CD4-positive, alpha-beta T cell (primary cell): ENCODE measurements at regions not wholly inside any gene's neighbourhood (a gene's known extent, or its start where the extent isn't known, plus 50 kb on each side); places are given as distances from the start of the nearest gene placed in this dataset.

Experiments used
- ATAC-seq: fragments of 200-7000 bp; cut with Tn5 transposase; one replicate; pipeline ENCODE4 v1.10.0; 2022; ENCODE audit warnings: mild to moderate bottlenecking; ENCODE audit not compliant: poor library complexity
- CTCF ChIA-PET: fragments of 350-600 bp; sonication (Branson Sonifier 250); formaldehyde crosslinking; loops from one replicate; lab custom pipeline; 2021; ENCODE audit warnings: antibody characterized with exemption, inconsistent platforms; lab: Charles Lee
- POLR2A ChIA-PET: fragments of 350-600 bp; sonication (Branson Sonifier 250); formaldehyde crosslinking; loops from one replicate; lab custom pipeline; 2021; ENCODE audit warnings: antibody characterized with exemption, inconsistent platforms; lab: Charles Lee
- DNase-seq, 14 experiments: peaks; one replicate each; pipeline ENCODE4 v3.0.0-alpha.2; 2013 to 2020; ENCODE audit warnings: mixed read lengths in 2 of 14
- H3K27ac ChIP-seq, 2 donors: one replicate each; pipeline versions ENCODE4 v1.5.1 to v1.7.0; 2013; ENCODE audit warnings: low read length in 2 of 2, low read depth in 1 of 2, mild to moderate bottlenecking in 1 of 2
- H3K27me3 ChIP-seq, 2 experiments: 1 replicate in 1 of 2; 2 replicates in 1 of 2; pipeline versions ENCODE4 v1.6.1 to v1.7.0; 2013; ENCODE audit warnings: low read length in 2 of 2, control low read depth in 1 of 2, mild to moderate bottlenecking in 1 of 2, moderate library complexity in 1 of 2; ENCODE audit not compliant: insufficient read depth in 2 of 2, control insufficient read depth in 1 of 2
- H3K36me3 ChIP-seq: one replicate; pipeline ENCODE4 v1.6.1; 2013; ENCODE audit warnings: low read length, control low read depth; ENCODE audit not compliant: insufficient read depth
- H3K4me1 ChIP-seq: one replicate; pipeline ENCODE4 v1.6.1; 2013; ENCODE audit warnings: low read length, control low read depth; ENCODE audit not compliant: insufficient read depth
- H3K4me3 ChIP-seq: one replicate; pipeline ENCODE4 v1.5.1; 2013; ENCODE audit warnings: mild to moderate bottlenecking, low read length, moderate library complexity
- H3K9me3 ChIP-seq, 2 experiments: 1 replicate in 1 of 2; 2 replicates in 1 of 2; pipeline versions ENCODE4 v1.6.1 to v1.7.0; 2013; ENCODE audit warnings: low read length in 2 of 2, mild to moderate bottlenecking in 2 of 2, control low read depth in 1 of 2, moderate library complexity in 1 of 2; ENCODE audit not compliant: control insufficient read depth in 1 of 2, insufficient read depth in 1 of 2
- H3K27ac Mint-ChIP-seq: one replicate; pipeline ENCODE4 v1.8.0; 2020; ENCODE audit warnings: mixed read lengths
- H3K27me3 Mint-ChIP-seq: one replicate; pipeline ENCODE4 v1.8.0; 2021; ENCODE audit warnings: mixed read lengths
- H3K36me3 Mint-ChIP-seq: one replicate; pipeline ENCODE4 v1.8.0; 2021; ENCODE audit warnings: low read depth, mixed read lengths
- H3K4me1 Mint-ChIP-seq: one replicate; pipeline ENCODE4 v1.8.0; 2021; ENCODE audit warnings: low read depth, mixed read lengths
- H3K4me3 Mint-ChIP-seq: one replicate; pipeline ENCODE4 v1.8.0; 2020; ENCODE audit warnings: mild to moderate bottlenecking, mixed read lengths
- H3K9me3 Mint-ChIP-seq: one replicate; pipeline ENCODE4 v1.8.0; 2020; ENCODE audit warnings: mixed read lengths
- CTCF ChIP-seq: fragments of 200-600 bp; IDR thresholded peaks from one replicate; pipeline ENCODE4 v1.8.0; 2022; ENCODE audit warnings: antibody characterized with exemption, mild to moderate bottlenecking
- intact Hi-C, 2 experiments: fragments of 100-400 bp; cut with DNase I in 1 of 2; cut with micrococcal nuclease in 1 of 2; formaldehyde crosslinking; loops; one replicate each; pipeline versions ENCODE4 v1.15.1 to v1.9.0; 2023 to 2025; cut with DNase I, micrococcal nuclease

- Mint-ChIP-seq H3K4me1 (no peaks in the 10 kb centered on the region), H3K27ac (no peak overlapping the region), H3K9me3 (no peaks in the 10 kb centered on the region), H3K27me3 (no peaks in the 10 kb centered on the region), H3K4me3 (no peak overlapping the region), H3K36me3 (no peaks in the 10 kb centered on the region)
- TF ChIP-seq CTCF = no peak
- H3K36me3 ChIP-seq = no peaks in the 10 kb centered on the region
- ChIA-PET POLR2A (no interaction called here), CTCF (no interaction called here)
- H3K4me1 ChIP-seq = no peaks in the 10 kb centered on the region
- no peaks in the 10 kb centered on the region for H3K27me3 ChIP-seq
- ATAC-seq (no peak), DNase-seq (no peak)
- H3K4me3 ChIP-seq = no peak overlapping the region
- no peaks in the 10 kb centered on the region for H3K9me3 ChIP-seq
- intact Hi-C loops = no loop called here
- no peak overlapping the region for H3K27ac ChIP-seq
These were observed 94.3 kb upstream of the NOX3 start for GRCh38 chr6:155549928-155550327.

- no peak for DNase-seq
- Histone ChIP-seq H3K4me1 (no peaks in the 10 kb centered on the region), H3K27ac (no peak overlapping the region), H3K4me3 (no peak overlapping the region), H3K27me3 (no peaks in the 10 kb centered on the region), H3K36me3 (no peaks in the 10 kb centered on the region), H3K9me3 (no peaks in the 10 kb centered on the region)
- Mint-ChIP-seq H3K4me1 (no peaks in the 10 kb centered on the region), H3K27ac (no peak overlapping the region), H3K27me3 (no peaks in the 10 kb centered on the region), H3K9me3 (no peaks in the 10 kb centered on the region), H3K36me3 (no peaks in the 10 kb centered on the region), H3K4me3 (no peak overlapping the region)
- ChIA-PET POLR2A (no interaction called here), CTCF (no interaction called here)
- intact Hi-C loops = no loop called here
- no peak for ATAC-seq
- TF ChIP-seq CTCF = no peak
These were observed 93.6 kb upstream of the NOX3 start for GRCh38 chr6:155549028-155549798.

GRCh38 chr6:155548576-155548975, 92.9 kb upstream of the NOX3 start:
- CTCF ChIA-PET = no interaction called here
- H3K27me3 Mint-ChIP-seq = no peaks in the 10 kb centered on the region
- no peaks in the 10 kb centered on the region for H3K36me3 ChIP-seq
- H3K9me3 Mint-ChIP-seq = no peaks in the 10 kb centered on the region
- no peaks in the 10 kb centered on the region for H3K27me3 ChIP-seq
- no peak overlapping the region for H3K4me3 ChIP-seq
- H3K9me3 ChIP-seq = no peaks in the 10 kb centered on the region
- no peaks in the 10 kb centered on the region for H3K4me1 Mint-ChIP-seq
- no peak overlapping the region for H3K4me3 Mint-ChIP-seq
- no peak overlapping the region for H3K27ac Mint-ChIP-seq
- H3K27ac ChIP-seq = no peak overlapping the region
- DNase-seq = no peak
- H3K4me1 ChIP-seq = no peaks in the 10 kb centered on the region
- intact Hi-C loops = no loop called here
- no peak for ATAC-seq
- no peaks in the 10 kb centered on the region for H3K36me3 Mint-ChIP-seq
- TF ChIP-seq CTCF = no peak
- POLR2A ChIA-PET = no interaction called here
